K562 (cell line): ENCODE measurements at regions not wholly inside any gene's neighbourhood (a gene's known extent, or its start where the extent isn't known, plus 50 kb on each side); places are given as distances from the start of the nearest gene placed in this dataset.

Experiments
- ATAC-seq: fragments of 200-7000 bp; cut with Tn5 transposase; 3 replicates; pipeline ENCODE4 v1.9.1; 2020; ENCODE audit warnings: moderate library complexity
- BruUV-seq: library from RNA; stranded (reverse); fragments of 400-500 nt; replicated peaks from 2 replicates; lab custom pipeline; 2021; lab: Mats Ljungman, UMichigan
- CTCF ChIA-PET: fragments of 300-600 bp; formaldehyde crosslinking; extraction: SDS; loops from one replicate; lab custom pipeline; 2021; ENCODE audit warnings: low intra/inter-chr PET ratio; lab: Yijun Ruan, JAX
- POLR2A ChIA-PET: fragments of 300-600, 350-650 bp; sonication (Branson Sonifier 250); formaldehyde crosslinking; extraction: SDS; loops from one replicate; lab custom pipeline; 2021; ENCODE audit warnings: antibody characterized with exemption, inconsistent platforms; lab: Yijun Ruan, JAX
- DNase-seq, 4 experiments: peaks; one replicate each; pipeline versions ENCODE4 v3.0.0 to v3.0.0-alpha.2; 2011 to 2018; ENCODE audit warnings: low spot score in 3 of 4, mixed read lengths in 3 of 4; ENCODE audit errors: extremely low read depth in 1 of 4
- FAIRE-seq: peaks from 2 replicates; lab custom pipeline; 2011; peaks lifted over from hg19 to GRCh38; lab: Jason Lieb, UNC
- H2AFZ ChIP-seq: 2 replicates; pipeline ENCODE4 v1.6.0; 2011; ENCODE audit warnings: low read depth, low read length, control low read depth, inconsistent platforms
- H3K27ac ChIP-seq: fragments of 200-600 bp; 3 replicates; pipeline ENCODE4 v1.8.0; 2011; ENCODE audit warnings: low read depth, mild to moderate bottlenecking, control low read depth, inconsistent platforms, low read length, moderate library complexity, mixed read lengths; ENCODE audit errors: extremely low read depth
- H3K27me3 ChIP-seq, 2 experiments: fragments of 300-600 bp in 1 of 2; 2 replicates in 1 of 2; 3 replicates in 1 of 2; pipeline versions ENCODE4 v1.6.0 to v1.8.0; 2011; ENCODE audit warnings: inconsistent platforms in 2 of 2, low read length in 2 of 2, mild to moderate bottlenecking in 1 of 2, mixed read lengths in 1 of 2, moderate library complexity in 1 of 2; ENCODE audit not compliant: control insufficient read depth in 2 of 2, insufficient read depth in 2 of 2
- H3K36me3 ChIP-seq: fragments of 300-600 bp; 3 replicates; pipeline ENCODE4 v1.8.0; 2011; ENCODE audit warnings: mild to moderate bottlenecking, low read length, inconsistent platforms; ENCODE audit not compliant: control insufficient read depth, insufficient read depth
- H3K4me1 ChIP-seq, 2 experiments: fragments of 200-600 bp in 1 of 2; replicated peaks in 1 of 2; 2 replicates in 1 of 2; 3 replicates in 1 of 2; pipeline versions ENCODE4 v1.5.1 to v1.8.0; 2011; ENCODE audit warnings: inconsistent platforms in 2 of 2, low read length in 2 of 2, mild to moderate bottlenecking in 1 of 2, mixed read lengths in 1 of 2, moderate library complexity in 1 of 2; ENCODE audit not compliant: control insufficient read depth in 2 of 2, insufficient read depth in 2 of 2
- H3K4me2 ChIP-seq: 2 replicates; pipeline ENCODE4 v1.6.1; 2011; ENCODE audit warnings: low read length, control low read depth, inconsistent platforms, mixed read lengths; ENCODE audit not compliant: insufficient read depth
- H3K4me3 ChIP-seq: fragments of 200-600 bp; sonication (generic), shearing (Covaris generic); 2 replicates; pipeline ENCODE4 v1.5.1; 2016; ENCODE audit warnings: control low read depth, inconsistent platforms
- H3K79me2 ChIP-seq: fragments of 200-600 bp; 3 replicates; pipeline ENCODE4 v1.8.0; 2011; ENCODE audit warnings: low read length, inconsistent platforms; ENCODE audit not compliant: control insufficient read depth, insufficient read depth
- H3K9ac ChIP-seq, 2 experiments: 2 replicates each; pipeline versions ENCODE4 v1.6.0 to v1.6.1; 2011; ENCODE audit warnings: low read depth in 2 of 2, low read length in 2 of 2, control low read depth in 1 of 2, inconsistent platforms in 1 of 2, mild to moderate bottlenecking in 1 of 2, mixed read lengths in 1 of 2; ENCODE audit not compliant: insufficient read depth in 1 of 2
- H3K9me1 ChIP-seq: one replicate; pipeline ENCODE4 v1.6.0; 2011; ENCODE audit warnings: inconsistent platforms, mild to moderate bottlenecking, low read length, moderate library complexity; ENCODE audit not compliant: control insufficient read depth, insufficient read depth
- H3K9me3 ChIP-seq: replicated peaks from 2 replicates; pipeline ENCODE4 v1.5.1; 2011; ENCODE audit warnings: low read depth, low read length, inconsistent platforms; ENCODE audit not compliant: control insufficient read depth, insufficient read depth
- H4K20me1 ChIP-seq: replicated peaks from 2 replicates; pipeline ENCODE4 v1.6.1; 2011; ENCODE audit warnings: low read length, inconsistent platforms, mixed read lengths; ENCODE audit not compliant: control insufficient read depth, insufficient read depth
- BMI1 ChIP-seq: fragments of 150-350 bp; IDR thresholded peaks from 2 replicates; pipeline ENCODE4 v1.6.1; 2014; ENCODE audit warnings: low read length
- DLX4 ChIP-seq: fragments of 250-450 bp; sonication (Bioruptor Pico); IDR thresholded peaks from 2 replicates; pipeline ENCODE4 v1.6.1; 2021; ENCODE audit warnings: mild to moderate bottlenecking
- DPF2 ChIP-seq: fragments of 450-650 bp; IDR thresholded peaks from 2 replicates; pipeline ENCODE4 v1.6.1; 2016
- EP400 ChIP-seq: fragments of 450-650 bp; IDR thresholded peaks from 2 replicates; pipeline ENCODE4 v1.6.1; 2017; ENCODE audit warnings: antibody characterized with exemption, mild to moderate bottlenecking, moderate library complexity
- HDAC3 ChIP-seq: fragments of 450-650 bp; IDR thresholded peaks from 2 replicates; pipeline ENCODE4 v1.6.1; 2018; ENCODE audit warnings: borderline replicate concordance, mild to moderate bottlenecking, moderate library complexity; ENCODE audit not compliant: partially characterized antibody
- ILK ChIP-seq: fragments of 450-650 bp; IDR thresholded peaks from 2 replicates; pipeline ENCODE4 v1.6.1; 2016; ENCODE audit warnings: missing genetic modification characterization, low read depth, mild to moderate bottlenecking, missing compliant biosample characterization, moderate library complexity, borderline replicate concordance
- IRF1 ChIP-seq: sonication (generic); formaldehyde crosslinking; IDR thresholded peaks from 2 replicates; pipeline ENCODE4 v1.8.0; 2022; ENCODE audit warnings: missing genetic modification reagents, mild to moderate bottlenecking, borderline replicate concordance
- KDM5B ChIP-seq: fragments of 200-600 bp; sonication (generic); IDR thresholded peaks from 2 replicates; pipeline ENCODE4 v1.6.1; 2012; ENCODE audit warnings: low read depth, mild to moderate bottlenecking, moderate library complexity, low read length, control low read depth, inconsistent platforms; ENCODE audit not compliant: insufficient replicate concordance
- MAFF ChIP-seq: IDR thresholded peaks from 2 replicates; pipeline ENCODE4 v1.6.1; 2012; ENCODE audit warnings: low read length, improper control_type of control experiment
- MCM7 ChIP-seq, 2 experiments: fragments of 450-650 bp; IDR thresholded peaks; 2 replicates each; pipeline ENCODE4 v1.6.1; 2016 to 2018
- NELFE ChIP-seq: IDR thresholded peaks from 2 replicates; pipeline ENCODE4 v1.6.1; 2011; ENCODE audit warnings: mild to moderate bottlenecking; ENCODE audit not compliant: insufficient read depth, insufficient read length
- NONO ChIP-seq, 2 experiments: fragments of 200-400 bp in 1 of 2; fragments of 450-650 bp in 1 of 2; formaldehyde crosslinking in 1 of 2; IDR thresholded peaks; 2 replicates each; pipeline ENCODE4 v1.6.1; 2017; ENCODE audit warnings: low read depth in 2 of 2, mild to moderate bottlenecking in 2 of 2, moderate library complexity in 2 of 2, low read length in 1 of 2
- RAD51 ChIP-seq: fragments of 450-650 bp; IDR thresholded peaks from 2 replicates; pipeline ENCODE4 v1.7.1; 2016; ENCODE audit warnings: low read depth, mild to moderate bottlenecking, borderline replicate concordance
- SETDB1 ChIP-seq: IDR thresholded peaks from one replicate; pipeline ENCODE4 v1.6.1; 2012; ENCODE audit warnings: low read length, control low read depth, inconsistent platforms
- SRSF3 ChIP-seq: fragments of 200-400 bp; formaldehyde crosslinking; IDR thresholded peaks from 2 replicates; pipeline ENCODE4 v1.6.1; 2016; ENCODE audit warnings: mild to moderate bottlenecking, low read length, moderate library complexity; ENCODE audit not compliant: insufficient read depth
- TCF7 ChIP-seq: sonication (generic); IDR thresholded peaks from 2 replicates; pipeline ENCODE4 v1.6.1; 2016; ENCODE audit warnings: antibody characterized with exemption, borderline replicate concordance
- ZBTB9 ChIP-seq: fragments of 450-650 bp; formaldehyde crosslinking; IDR thresholded peaks from 2 replicates; pipeline ENCODE4 v1.4.0; 2020; ENCODE audit warnings: mild to moderate bottlenecking, moderate library complexity
- ZNF212 ChIP-seq: fragments of 450-650 bp; formaldehyde crosslinking; IDR thresholded peaks from 2 replicates; pipeline ENCODE4 v1.4.0; 2020; ENCODE audit warnings: mild to moderate bottlenecking
- ZNF274 ChIP-seq: IDR thresholded peaks from 2 replicates; pipeline ENCODE4 v1.6.1; 2011; ENCODE audit warnings: low read depth, mild to moderate bottlenecking, low read length, moderate library complexity, borderline replicate concordance
- ZNF3 ChIP-seq: fragments of 250-450 bp; sonication (Bioruptor Pico); IDR thresholded peaks from 2 replicates; pipeline ENCODE4 v1.5.0; 2021; ENCODE audit warnings: mild to moderate bottlenecking, moderate library complexity
- ZNF551 ChIP-seq: fragments of 250-450 bp; sonication (Bioruptor Pico); IDR thresholded peaks from 2 replicates; pipeline ENCODE4 v1.5.0; 2021; ENCODE audit warnings: mild to moderate bottlenecking, moderate library complexity
- ZNF766 ChIP-seq: fragments of 200-800 bp; sonication (Bioruptor generic); conservative IDR thresholded peaks from 2 replicates; pipeline ENCODE4 v1.6.1; 2016; ENCODE audit warnings: missing genetic modification characterization, missing compliant biosample characterization
- in situ Hi-C: fragments of 300-500 bp; cut with MboI; formaldehyde crosslinking; loops from 4 replicates; pipeline ENCODE4 v1.15.0; 2018; ENCODE audit warnings: inconsistent platforms, mixed read lengths
- intact Hi-C: fragments of 100-400 bp; cut with micrococcal nuclease; formaldehyde crosslinking; loops from 2 replicates; pipeline ENCODE4 v1.14.2; 2022

- TF ChIP-seq HDAC3, result no peak
- no peak for TF ChIP-seq ZNF274
- TF ChIP-seq ILK (tag), result no peak
Observed at GRCh38 chr2:6556755-6557154, 309.0 kb downstream of the CMPK2 start (continued).

GRCh38 chr2:6557737-6558136 is 308.0 kb downstream of the CMPK2 start:
- no peaks in the 10 kb centered on the region for H4K20me1 ChIP-seq
- no peaks in the 10 kb centered on the region for H3K9me1 ChIP-seq
- no peaks in the 10 kb centered on the region for H3K27me3 ChIP-seq
- TF ChIP-seq SRSF3 (no peak), DPF2 (no peak), KDM5B (no peak), RAD51 (no peak), MAFF (no peak), TCF7 (no peak), DLX4 (CRISPR knock-in tag) (no peak), MCM7 (IDR thresholded peaks at IDR 0.05) (no peak), ZNF212 (CRISPR knock-in tag) (no peak), ZBTB9 (no peak), ZNF3 (CRISPR knock-in tag) (no peak), IRF1 (no peak), EP400 (no peak), ZNF766 (CRISPR knock-in tag) (no peak), NONO (IDR thresholded peaks at IDR 0.05; ENCODE audit: low read depth in 2 of 2, low read length in 1 of 2) (no peak), SETDB1 (no peak), ZNF551 (CRISPR knock-in tag) (no peak), NELFE (no peak), BMI1 (no peak)
- no peak overlapping the region for H2AFZ ChIP-seq
- BruUV-seq, result no TSS peak
- no peak overlapping the region for H3K27ac ChIP-seq
- no peaks in the 10 kb centered on the region for H3K36me3 ChIP-seq
- 0 out of 2 replicates have a peak, but pooled peaks cover 3% of the 10 kb centered on the region for H3K9me3 ChIP-seq
- ATAC-seq (no peak), FAIRE-seq (no peak), DNase-seq (no peak)
- H3K4me2 ChIP-seq, result no peak overlapping the region
- ChIA-PET POLR2A (no interaction called here), CTCF (no interaction called here)
- intact Hi-C loops (no loop called here), in situ Hi-C loops (no loop called here)
- H3K4me1 ChIP-seq, result no peaks in the 10 kb centered on the region
- no peak overlapping the region for H3K9ac ChIP-seq
- H3K79me2 ChIP-seq, result no peaks in the 10 kb centered on the region
- H3K4me3 ChIP-seq, result no peak overlapping the region
